ENCODE measurements at regions not wholly inside any gene's neighbourhood (a gene's known extent, or its start where the extent isn't known, plus 50 kb on each side); places are given as distances from the start of the nearest gene placed in this dataset.

DNA sequence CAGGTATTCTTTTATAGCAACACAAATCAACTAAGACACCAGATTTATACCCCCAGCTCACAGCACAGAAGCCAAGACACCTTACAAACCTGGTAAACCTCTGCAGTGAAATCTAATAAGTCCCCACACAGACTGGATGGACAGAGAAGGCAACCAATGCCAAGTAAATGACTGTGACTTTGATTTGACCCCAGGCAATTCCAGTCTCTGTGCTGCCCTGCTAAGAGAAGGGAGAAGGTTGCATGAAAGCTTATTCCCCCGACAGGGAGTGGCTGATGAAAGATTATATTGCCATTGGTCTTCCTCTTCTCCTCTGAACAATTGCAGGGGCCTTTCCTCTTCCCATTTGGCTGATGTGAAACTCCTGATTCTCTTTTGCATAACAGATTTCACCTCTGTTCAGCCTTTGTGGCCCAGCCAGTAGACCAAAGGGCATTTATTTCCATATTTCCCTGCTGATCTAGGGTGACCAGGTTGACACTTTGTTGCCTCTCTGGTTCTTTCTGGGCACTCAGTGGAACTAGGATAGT, 107.6 kb downstream of the ADRB2 start:
- Histone ChIP-seq H2AFZ (ENCODE audit: low read depth) (no peak overlapping the region), H3K27ac (ENCODE audit: low read depth in 2 of 2, low read length in 1 of 2) (no peak overlapping the region), H3K4me3 (ENCODE audit: low read depth in 2 of 2, low read length in 1 of 2) (no peak overlapping the region), H3K9me3 (no peaks in the 10 kb centered on the region), H3K4me1 (ENCODE audit: control insufficient read depth in 1 of 2, insufficient read depth in 2 of 2, low read depth in 1 of 2, low read length in 1 of 2) (no peaks in the 10 kb centered on the region), H3K27me3 (ENCODE audit: insufficient read depth) (no peaks in the 10 kb centered on the region), H3F3A (replicated peaks; ENCODE audit: insufficient read depth) (no peaks in the 10 kb centered on the region), H3K9ac (no peak overlapping the region), H3K79me2 (ENCODE audit: insufficient read depth) (no peaks in the 10 kb centered on the region), H3K4me2 (no peak overlapping the region), H4K20me1 (ENCODE audit: insufficient read depth) (no peaks in the 10 kb centered on the region), H3K9me2 (no peaks in the 10 kb centered on the region), H3K36me3 (replicated peaks in 1 of 2; ENCODE audit: control insufficient read depth in 1 of 2, insufficient read depth in 2 of 2, low read length in 1 of 2) (no peaks in the 10 kb centered on the region)
- WGBS (ENCODE audit: low lambda C conversion rate): 22% methylated on average over 1 of the region's 1 CpG
- ChIA-PET CTCF (interaction anchor here (0.8 kb wide), 1 partner anchor 203 kb away, joined by 3 read pairs; no protein-coding TSS in a partner anchor), POLR2A (no interaction called here)
- no peak for DNase-seq
- TF ChIP-seq, protein P1, sequence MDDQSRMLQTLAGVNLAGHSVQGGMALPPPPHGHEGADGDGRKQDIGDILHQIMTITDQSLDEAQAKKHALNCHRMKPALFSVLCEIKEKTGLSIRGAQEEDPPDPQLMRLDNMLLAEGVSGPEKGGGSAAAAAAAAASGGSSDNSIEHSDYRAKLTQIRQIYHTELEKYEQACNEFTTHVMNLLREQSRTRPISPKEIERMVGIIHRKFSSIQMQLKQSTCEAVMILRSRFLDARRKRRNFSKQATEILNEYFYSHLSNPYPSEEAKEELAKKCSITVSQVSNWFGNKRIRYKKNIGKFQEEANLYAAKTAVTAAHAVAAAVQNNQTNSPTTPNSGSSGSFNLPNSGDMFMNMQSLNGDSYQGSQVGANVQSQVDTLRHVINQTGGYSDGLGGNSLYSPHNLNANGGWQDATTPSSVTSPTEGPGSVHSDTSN (IDR thresholded peaks at IDR 0.05): no peak
- TF ChIP-seq FOSL2 (IDR thresholded peaks at IDR 0.05; ENCODE audit: borderline replicate concordance, low read depth) (no peak), RFX5 (IDR thresholded peaks at IDR 0.05; ENCODE audit: low read length) (no peak), NRF1 (IDR thresholded peaks at IDR 0.05; ENCODE audit: low read depth, low read length) (no peak), GABPA (IDR thresholded peaks at IDR 0.05; ENCODE audit: low read depth) (no peak), EZH2phosphoT487 (IDR thresholded peaks at IDR 0.05; ENCODE audit: borderline replicate concordance, low read depth) (no peak), GATA2 (CRISPR knock-in tag; IDR thresholded peaks at IDR 0.05) (no peak)

DNA sequence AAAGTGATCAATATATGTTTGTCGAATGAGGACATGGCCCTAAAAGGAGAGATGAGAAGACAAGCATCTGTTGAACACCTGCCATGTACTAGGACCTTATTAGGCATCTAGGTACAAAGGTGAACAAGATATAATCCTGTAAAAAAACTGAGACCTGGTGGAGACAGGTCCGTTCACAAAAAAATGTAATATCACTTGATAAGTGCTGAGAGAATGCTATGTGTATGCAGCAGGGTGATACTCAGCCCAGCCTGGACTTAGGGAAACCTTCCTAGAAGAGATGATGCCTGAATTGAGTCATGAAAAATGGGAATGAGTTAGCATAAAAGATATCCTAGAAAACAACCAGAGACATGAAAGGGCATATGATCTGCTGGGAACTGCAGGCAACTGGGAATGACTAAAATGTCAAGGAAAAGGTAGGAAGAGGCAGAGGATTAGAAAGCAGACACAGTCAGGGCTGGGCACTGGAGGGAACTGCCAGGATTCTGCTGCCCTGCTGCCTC, 108.5 kb downstream of the ADRB2 start:
- ChIA-PET POLR2A (no interaction called here), CTCF (no interaction called here)
- Histone ChIP-seq H3K27ac (ENCODE audit: low read depth in 2 of 2, low read length in 1 of 2) (no peak overlapping the region), H3K4me3 (ENCODE audit: low read depth in 2 of 2, low read length in 1 of 2) (no peak overlapping the region), H2AFZ (ENCODE audit: low read depth) (no peak overlapping the region), H3F3A (replicated peaks; ENCODE audit: insufficient read depth) (no peaks in the 10 kb centered on the region), H4K20me1 (ENCODE audit: insufficient read depth) (no peaks in the 10 kb centered on the region), H3K9me2 (no peaks in the 10 kb centered on the region), H3K4me1 (ENCODE audit: control insufficient read depth in 1 of 2, insufficient read depth in 2 of 2, low read depth in 1 of 2, low read length in 1 of 2) (no peaks in the 10 kb centered on the region), H3K79me2 (ENCODE audit: insufficient read depth) (no peaks in the 10 kb centered on the region), H3K4me2 (no peak overlapping the region), H3K9me3 (no peaks in the 10 kb centered on the region), H3K27me3 (ENCODE audit: insufficient read depth) (no peaks in the 10 kb centered on the region), H3K36me3 (replicated peaks in 1 of 2; ENCODE audit: control insufficient read depth in 1 of 2, insufficient read depth in 2 of 2, low read length in 1 of 2) (no peaks in the 10 kb centered on the region), H3K9ac (no peak overlapping the region)
- DNase-seq: no peak
- 57% methylated on average over 2 of the region's 2 CpGs for WGBS (ENCODE audit: low lambda C conversion rate)
- TF ChIP-seq YY1 (IDR thresholded peaks at IDR 0.05; ENCODE audit: low read depth) (no peak), RCOR1 (IDR thresholded peaks at IDR 0.05; ENCODE audit: low read length) (no peak), GABPA (IDR thresholded peaks at IDR 0.05; ENCODE audit: low read depth) (no peak), NFIC (IDR thresholded peaks at IDR 0.05; ENCODE audit: borderline replicate concordance) (no peak), RXRA (IDR thresholded peaks at IDR 0.05; ENCODE audit: borderline replicate concordance, low read depth) (no peak), CHD2 (IDR thresholded peaks at IDR 0.05; ENCODE audit: low read length, partially characterized antibody) (no peak), SIN3A (IDR thresholded peaks at IDR 0.05; ENCODE audit: borderline replicate concordance, low read depth, low read length) (no peak), FOXM1 (IDR thresholded peaks at IDR 0.05; ENCODE audit: low read depth) (no peak), POLR2AphosphoS5 (IDR thresholded peaks at IDR 0.05; ENCODE audit: low read depth, low read length) (no peak), RFX5 (IDR thresholded peaks at IDR 0.05; ENCODE audit: low read length) (no peak), FOSL2 (IDR thresholded peaks at IDR 0.05; ENCODE audit: borderline replicate concordance, low read depth) (no peak)
- TF ChIP-seq, protein P2, sequence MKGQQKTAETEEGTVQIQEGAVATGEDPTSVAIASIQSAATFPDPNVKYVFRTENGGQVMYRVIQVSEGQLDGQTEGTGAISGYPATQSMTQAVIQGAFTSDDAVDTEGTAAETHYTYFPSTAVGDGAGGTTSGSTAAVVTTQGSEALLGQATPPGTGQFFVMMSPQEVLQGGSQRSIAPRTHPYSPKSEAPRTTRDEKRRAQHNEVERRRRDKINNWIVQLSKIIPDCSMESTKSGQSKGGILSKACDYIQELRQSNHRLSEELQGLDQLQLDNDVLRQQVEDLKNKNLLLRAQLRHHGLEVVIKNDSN (IDR thresholded peaks at IDR 0.05; ENCODE audit: borderline replicate concordance, low read depth): no peak
- TF ChIP-seq, protein P3, sequence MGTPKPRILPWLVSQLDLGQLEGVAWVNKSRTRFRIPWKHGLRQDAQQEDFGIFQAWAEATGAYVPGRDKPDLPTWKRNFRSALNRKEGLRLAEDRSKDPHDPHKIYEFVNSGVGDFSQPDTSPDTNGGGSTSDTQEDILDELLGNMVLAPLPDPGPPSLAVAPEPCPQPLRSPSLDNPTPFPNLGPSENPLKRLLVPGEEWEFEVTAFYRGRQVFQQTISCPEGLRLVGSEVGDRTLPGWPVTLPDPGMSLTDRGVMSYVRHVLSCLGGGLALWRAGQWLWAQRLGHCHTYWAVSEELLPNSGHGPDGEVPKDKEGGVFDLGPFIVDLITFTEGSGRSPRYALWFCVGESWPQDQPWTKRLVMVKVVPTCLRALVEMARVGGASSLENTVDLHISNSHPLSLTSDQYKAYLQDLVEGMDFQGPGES (IDR thresholded peaks at IDR 0.05; ENCODE audit: low read depth, low read length): no peak
- TF ChIP-seq, protein P4, sequence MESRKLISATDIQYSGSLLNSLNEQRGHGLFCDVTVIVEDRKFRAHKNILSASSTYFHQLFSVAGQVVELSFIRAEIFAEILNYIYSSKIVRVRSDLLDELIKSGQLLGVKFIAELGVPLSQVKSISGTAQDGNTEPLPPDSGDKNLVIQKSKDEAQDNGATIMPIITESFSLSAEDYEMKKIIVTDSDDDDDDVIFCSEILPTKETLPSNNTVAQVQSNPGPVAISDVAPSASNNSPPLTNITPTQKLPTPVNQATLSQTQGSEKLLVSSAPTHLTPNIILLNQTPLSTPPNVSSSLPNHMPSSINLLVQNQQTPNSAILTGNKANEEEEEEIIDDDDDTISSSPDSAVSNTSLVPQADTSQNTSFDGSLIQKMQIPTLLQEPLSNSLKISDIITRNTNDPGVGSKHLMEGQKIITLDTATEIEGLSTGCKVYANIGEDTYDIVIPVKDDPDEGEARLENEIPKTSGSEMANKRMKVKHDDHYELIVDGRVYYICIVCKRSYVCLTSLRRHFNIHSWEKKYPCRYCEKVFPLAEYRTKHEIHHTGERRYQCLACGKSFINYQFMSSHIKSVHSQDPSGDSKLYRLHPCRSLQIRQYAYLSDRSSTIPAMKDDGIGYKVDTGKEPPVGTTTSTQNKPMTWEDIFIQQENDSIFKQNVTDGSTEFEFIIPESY (IDR thresholded peaks at IDR 0.05; ENCODE audit: borderline replicate concordance, low read depth): no peak
